SK-N-DZ (cell line): ENCODE measurements at regions not wholly inside any gene's neighbourhood (a gene's known extent, or its start where the extent isn't known, plus 50 kb on each side); places are given as distances from the start of the nearest gene placed in this dataset.
"Not testable (repeated sequence)": the region's sequence is repeated elsewhere in the genome, so short reads cannot be mapped to it uniquely, and the experiment has no call there.

ENCODE experiments used
- DNase-seq: peaks from one replicate; pipeline ENCODE4 v3.0.0-alpha.2; 2015; ENCODE audit warnings: low spot score

- no peak for DNase-seq
Observed at GRCh38 chr2:228594012-228594411, 412.5 kb upstream of the SPHKAP start.

- no peak for DNase-seq
Observed at GRCh38 chr2:228592925-228593324, 411.4 kb upstream of the SPHKAP start.

- DNase-seq = no peak
Observed at GRCh38 chr2:228590681-228591080, 409.2 kb upstream of the SPHKAP start.

- DNase-seq = no peak
Observed at GRCh38 chr2:228589115-228589514, 407.6 kb upstream of the SPHKAP start.

GRCh38 chr2:228581731-228582130 is 400.2 kb upstream of the SPHKAP start:
- no peak for DNase-seq

- DNase-seq = no peak
Observed at GRCh38 chr2:228575897-228576296, 394.4 kb upstream of the SPHKAP start.

GRCh38 chr2:228568275-228568674 is 386.8 kb upstream of the SPHKAP start:
- DNase-seq = not testable (repeated sequence)

- no peak for DNase-seq
Observed at GRCh38 chr2:228561816-228562215, 380.3 kb upstream of the SPHKAP start.

- no peak for DNase-seq
Observed at GRCh38 chr2:228559774-228560415, 378.4 kb upstream of the SPHKAP start.

- DNase-seq = no peak
Observed at GRCh38 chr2:228556717-228557116, 375.2 kb upstream of the SPHKAP start.

- no peak for DNase-seq
Observed at GRCh38 chr2:228549441-228550007, 368.0 kb upstream of the SPHKAP start.

- no peak for DNase-seq
Observed at GRCh38 chr2:228548230-228548629, 366.7 kb upstream of the SPHKAP start.

- DNase-seq = no peak
Observed at GRCh38 chr2:228545748-228546145, 364.3 kb upstream of the SPHKAP start.

GRCh38 chr2:228545041-228545747 is 363.7 kb upstream of the SPHKAP start:
- no peak for DNase-seq

GRCh38 chr2:228543117-228543516 is 361.6 kb upstream of the SPHKAP start:
- no peak for DNase-seq

- no peak for DNase-seq
Observed at GRCh38 chr2:228542277-228542676, 360.8 kb upstream of the SPHKAP start.

- DNase-seq = no peak
Observed at GRCh38 chr2:228541789-228542188, 360.3 kb upstream of the SPHKAP start.

- DNase-seq = no peak
Observed at GRCh38 chr2:228540976-228541375, 359.5 kb upstream of the SPHKAP start.

GRCh38 chr2:228535396-228535795 is 353.9 kb upstream of the SPHKAP start:
- DNase-seq = no peak

GRCh38 chr2:228533156-228533555 is 351.7 kb upstream of the SPHKAP start:
- DNase-seq = no peak

GRCh38 chr2:228532233-228532632 is 350.7 kb upstream of the SPHKAP start:
- no peak for DNase-seq

- no peak for DNase-seq
Observed at GRCh38 chr2:228527197-228527881, 345.9 kb upstream of the SPHKAP start.
